Stimulated activated CD4-positive, alpha-beta T cell treated with anti-CD3 and anti-CD28 coated beads, TNF-alpha, amount 100 ng/mL, for 24 hours (primary cell): ENCODE measurements at regions not wholly inside any gene's neighbourhood (a gene's known extent, or its start where the extent isn't known, plus 50 kb on each side); places are given as distances from the start of the nearest gene placed in this dataset.
"Not testable (repeated sequence)": the region's sequence is repeated elsewhere in the genome, so short reads cannot be mapped to it uniquely, and the experiment has no call there.

ENCODE experiments used
- DNase-seq, 3 experiments: peaks; one replicate each; pipeline ENCODE4 v3.0.0-alpha.2; 2020; ENCODE audit warnings: low read depth in 3 of 3

DNA sequence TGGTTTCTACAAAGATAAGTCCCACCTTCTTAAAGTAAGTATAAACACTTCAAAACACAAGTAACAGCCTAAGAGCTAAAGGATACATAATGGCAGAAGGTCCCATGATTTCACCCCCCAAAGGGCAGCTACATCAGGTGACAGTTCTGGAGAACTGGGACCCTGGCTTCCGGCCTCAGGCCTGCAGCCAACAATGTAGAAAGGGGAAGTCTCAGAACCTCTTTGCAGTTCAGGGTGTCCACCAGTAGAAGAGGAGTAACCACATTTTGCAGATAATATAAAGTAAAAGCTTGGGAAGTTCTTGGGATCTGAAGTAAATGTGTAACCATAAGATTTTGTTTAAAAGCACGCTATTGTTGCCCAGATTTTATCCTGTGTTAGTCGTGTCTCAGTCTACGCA is 267.4 kb upstream of the VLDLR start:
- DNase-seq: no peak

- DNase-seq: no peak
Observed at GRCh38 chr9:2354856-2355696, 266.5 kb upstream of the VLDLR start.

GRCh38 chr9:2355697-2355983 is 265.9 kb upstream of the VLDLR start:
- no peak for DNase-seq

- no peak for DNase-seq
Observed at GRCh38 chr9:2356041-2356790, 265.4 kb upstream of the VLDLR start.

DNA sequence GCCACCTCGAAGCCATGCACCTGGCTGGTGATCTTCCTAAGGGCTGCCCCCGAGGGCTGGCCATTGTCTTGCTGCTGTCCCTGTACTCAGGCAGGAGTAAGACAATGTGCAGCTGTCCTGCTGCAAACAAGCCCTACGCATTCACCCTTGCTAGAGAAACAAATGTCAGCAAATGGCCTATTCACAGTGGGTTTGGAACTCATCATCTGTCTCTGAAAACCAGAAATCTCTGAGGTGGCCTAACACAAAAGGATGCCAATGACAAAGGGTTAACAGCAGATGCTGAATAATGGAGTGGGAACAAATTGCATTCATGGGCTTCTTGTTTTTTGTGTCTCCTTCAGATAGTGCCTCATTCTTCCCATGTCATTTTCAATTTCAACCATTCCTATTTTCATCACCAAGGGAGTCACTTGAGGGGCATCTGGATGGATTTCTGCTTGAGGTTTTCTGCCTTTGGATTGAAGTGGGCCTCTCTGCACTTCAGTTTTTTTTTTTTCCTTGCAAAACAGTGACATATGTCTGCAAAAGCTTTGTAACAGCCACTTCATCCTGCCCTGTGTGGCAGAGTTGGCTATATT is 261.6 kb upstream of the VLDLR start:
- DNase-seq: no peak

GRCh38 chr9:2362150-2362549 is 259.4 kb upstream of the VLDLR start:
- no peak for DNase-seq

DNA sequence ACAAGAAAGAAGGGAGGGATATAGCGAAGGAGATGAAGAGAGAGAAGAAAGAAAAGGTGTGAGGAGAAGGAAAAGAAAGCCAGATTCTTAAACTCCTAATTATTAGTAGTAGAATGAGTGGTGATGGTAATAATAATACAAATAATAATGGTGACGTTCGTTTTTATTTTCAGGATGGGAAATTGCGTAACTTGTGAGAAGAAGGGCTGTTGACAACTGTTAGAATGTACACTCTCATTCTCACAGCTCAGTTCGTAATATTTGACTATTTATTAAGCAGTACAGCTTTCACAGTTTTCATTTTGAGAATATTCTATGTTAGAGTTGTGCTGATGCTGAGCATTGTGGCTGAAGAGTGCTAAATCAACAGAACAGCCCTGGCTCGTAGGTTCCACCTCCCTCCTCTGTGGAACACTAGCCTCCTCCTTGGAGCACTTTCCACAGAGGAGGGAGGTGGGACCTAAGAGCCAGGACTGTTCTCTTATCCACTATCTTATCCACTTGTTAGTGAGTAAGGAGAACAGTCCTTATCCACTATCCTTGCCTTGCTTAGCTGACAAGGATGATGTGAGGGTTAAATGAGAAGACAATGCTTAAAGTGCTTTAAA is 258.3 kb upstream of the VLDLR start:
- no peak for DNase-seq

- no peak for DNase-seq
Observed at GRCh38 chr9:2363781-2364180, 257.8 kb upstream of the VLDLR start.

DNA sequence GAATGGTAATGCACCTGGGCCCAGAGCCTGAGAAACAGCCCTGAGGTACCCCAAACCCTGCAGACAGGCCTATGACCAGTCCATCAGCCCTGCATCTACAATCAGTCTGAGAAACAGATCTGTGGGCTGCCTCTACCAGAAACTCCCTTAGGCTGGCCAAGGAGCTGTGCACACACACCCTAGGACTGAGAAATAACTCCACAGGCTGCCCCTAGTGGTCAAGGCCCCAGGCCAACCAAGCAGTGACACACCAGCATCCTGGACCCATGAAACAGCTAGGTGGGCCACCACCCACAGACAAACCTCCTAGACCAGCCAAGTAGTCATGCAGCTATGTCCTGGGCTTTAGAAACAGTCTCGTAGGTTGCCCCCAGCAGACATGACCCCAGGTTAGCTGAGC is 253.6 kb upstream of the VLDLR start:
- no peak for DNase-seq

DNA sequence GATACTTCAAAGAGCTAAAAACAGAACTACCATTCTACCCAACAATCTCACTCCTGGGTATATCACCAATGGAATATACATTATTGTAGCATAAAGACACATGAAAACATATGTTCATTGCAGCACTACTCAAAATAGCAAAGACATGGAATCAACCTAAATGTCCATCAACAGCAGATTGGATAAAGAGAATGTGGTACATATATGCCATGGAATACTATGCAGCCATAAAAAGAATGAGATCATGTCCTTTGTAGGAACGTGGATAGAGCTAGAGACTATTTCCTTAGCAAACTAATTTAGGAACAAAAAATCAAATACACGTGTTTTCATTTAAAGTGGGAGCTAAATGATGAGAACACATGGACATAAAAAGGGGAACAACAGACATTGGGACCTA is 247.9 kb upstream of the VLDLR start:
- DNase-seq: no peak

DNA sequence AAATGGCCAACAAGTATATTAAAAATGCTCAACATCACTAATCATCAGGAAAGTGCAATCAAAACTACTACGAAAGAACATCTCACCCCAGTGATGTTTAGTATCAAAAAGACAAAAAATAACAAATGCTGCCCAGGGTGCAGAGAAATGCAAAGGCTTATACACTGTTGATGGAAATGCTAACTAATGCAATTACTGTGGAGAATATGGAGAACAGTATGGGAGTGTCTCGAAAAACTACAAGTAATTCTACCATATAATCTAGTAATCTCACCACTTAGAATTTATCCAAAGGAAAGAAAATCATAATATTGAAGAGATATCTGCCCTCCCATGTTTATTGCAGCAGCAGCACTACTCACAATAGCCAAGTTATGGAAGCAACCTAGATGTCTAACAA is 246.5 kb upstream of the VLDLR start:
- no peak for DNase-seq

DNA sequence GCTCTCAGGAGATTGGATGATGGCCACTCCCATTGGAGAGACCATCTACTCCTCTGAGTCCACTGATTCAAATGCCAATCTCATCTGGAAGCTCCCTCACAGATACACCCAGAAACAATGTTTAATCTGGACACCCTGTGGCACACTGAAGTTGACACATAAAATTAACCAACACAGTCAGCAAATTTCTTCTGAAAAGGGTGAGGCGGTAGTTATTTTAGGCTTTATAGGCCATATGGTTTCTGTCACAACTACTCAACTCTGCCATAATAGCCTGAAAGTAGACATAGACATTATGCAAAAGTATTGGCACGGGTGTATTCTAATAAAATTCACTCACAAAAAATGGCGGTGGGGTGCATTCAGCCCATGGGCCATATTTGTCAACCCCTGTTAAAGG is 244.5 kb upstream of the VLDLR start:
- DNase-seq: no peak

- DNase-seq: no peak
Observed at GRCh38 chr9:2377834-2378233, 243.8 kb upstream of the VLDLR start.

DNA sequence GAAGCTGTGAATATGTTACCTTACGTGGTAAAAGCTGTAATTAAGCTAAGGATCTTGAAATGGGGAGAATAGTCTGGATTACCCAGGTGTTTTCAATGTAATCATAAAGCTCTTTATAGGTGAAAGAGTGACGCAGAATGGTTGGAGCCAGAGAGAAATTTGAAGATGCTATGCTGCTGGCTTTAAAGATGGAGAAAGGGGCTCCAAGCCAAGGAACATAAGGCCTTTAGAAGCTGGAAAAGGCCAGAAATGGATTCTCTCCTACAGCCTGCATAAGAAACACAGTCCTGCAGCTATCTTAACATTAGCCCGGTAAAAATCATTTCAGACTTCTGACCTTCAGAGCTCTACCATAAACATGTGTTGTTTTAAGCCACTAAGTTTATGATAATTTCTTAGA is 243.3 kb upstream of the VLDLR start:
- no peak for DNase-seq

DNA sequence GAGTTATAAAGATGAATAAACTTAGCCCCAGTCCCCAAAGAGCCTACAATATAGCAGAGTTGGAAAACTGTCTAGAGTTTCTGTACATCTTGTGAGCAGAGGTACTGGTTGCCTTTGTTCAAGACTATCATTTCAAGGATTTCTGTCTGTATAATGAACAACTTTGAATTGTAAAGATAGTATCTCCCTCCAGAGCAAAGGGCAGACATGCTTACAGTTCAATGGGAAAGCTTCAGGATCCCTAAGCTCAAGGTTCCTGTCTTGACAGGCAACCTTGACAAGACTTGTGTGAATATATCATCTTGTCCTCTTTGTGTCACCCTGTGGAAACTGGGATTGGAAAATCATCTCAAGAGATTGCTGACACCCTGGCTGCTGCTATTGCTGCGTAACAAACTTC is 242.8 kb upstream of the VLDLR start:
- no peak for DNase-seq

GRCh38 chr9:2384741-2385140 is 236.8 kb upstream of the VLDLR start:
- no peak for DNase-seq

DNA sequence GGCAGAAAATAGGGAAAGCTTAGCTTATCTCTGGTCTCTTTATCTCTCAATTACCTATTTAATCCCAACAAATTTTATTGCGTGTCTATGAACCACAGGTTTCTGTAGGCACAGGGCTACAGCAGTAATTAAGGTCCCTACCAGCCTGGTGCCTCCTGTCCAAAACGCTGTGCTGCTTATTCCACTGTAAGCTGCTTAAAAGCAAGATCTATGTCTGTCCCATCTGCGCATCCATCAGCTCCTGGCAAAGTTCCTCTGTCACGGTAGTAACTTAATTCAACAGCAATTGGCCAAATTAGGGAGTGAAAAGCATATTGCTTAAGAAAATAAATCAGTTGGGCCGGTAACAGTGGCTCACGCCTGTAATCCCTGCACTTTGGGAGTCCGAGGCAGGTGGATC is 235.8 kb upstream of the VLDLR start:
- no peak for DNase-seq

DNA sequence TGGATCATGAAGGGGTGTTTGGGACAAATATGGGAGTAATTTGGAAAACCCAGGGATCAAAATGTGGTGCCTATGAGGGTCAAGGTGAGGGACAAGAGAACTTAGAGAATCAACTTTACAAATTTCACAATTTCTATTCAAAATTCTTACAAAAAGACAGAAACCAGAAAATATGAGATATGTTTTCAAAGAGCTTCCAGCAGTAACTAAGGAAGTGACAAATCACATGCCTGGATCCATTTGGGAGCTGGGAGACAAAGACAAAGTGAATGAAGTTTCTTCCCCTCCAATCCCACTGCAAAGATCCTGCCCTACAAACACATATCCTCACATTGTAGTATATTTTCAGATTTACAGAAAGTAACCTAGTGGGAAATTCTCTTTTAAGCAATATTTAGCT is 235.0 kb upstream of the VLDLR start:
- no peak for DNase-seq

GRCh38 chr9:2387166-2387565 is 234.4 kb upstream of the VLDLR start:
- no peak for DNase-seq

GRCh38 chr9:2389404-2389803 is 232.2 kb upstream of the VLDLR start:
- DNase-seq: no peak

DNA sequence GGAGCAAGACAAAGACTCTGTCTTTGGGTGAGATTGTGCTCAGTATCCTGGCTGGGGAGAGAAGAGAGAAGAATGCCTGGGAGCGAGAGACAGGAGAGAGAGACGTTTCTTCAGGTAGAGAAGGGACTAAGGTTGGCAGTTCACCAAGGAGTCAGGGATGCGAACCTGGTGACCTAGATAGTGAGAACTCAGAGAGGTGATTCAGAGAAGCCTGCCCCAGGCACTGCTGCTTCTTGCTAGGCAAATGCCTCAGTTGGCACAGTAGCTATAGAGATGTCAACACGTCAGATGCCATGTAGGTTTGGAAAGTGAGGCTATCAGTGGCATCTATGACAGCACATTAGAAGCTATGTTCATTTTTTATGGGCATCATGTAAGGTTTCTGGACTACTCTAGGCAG is 231.6 kb upstream of the VLDLR start:
- no peak for DNase-seq

GRCh38 chr9:2391509-2392132 is 230.0 kb upstream of the VLDLR start:
- not testable (repeated sequence) for DNase-seq
